SU-DHL-6 (cell line): ENCODE measurements at regions not wholly inside any gene's neighbourhood (a gene's known extent, or its start where the extent isn't known, plus 50 kb on each side); places are given as distances from the start of the nearest gene placed in this dataset.

Experiments used
- H2AFZ ChIP-seq: fragments of 200-600 bp; sonication (generic); 2 replicates; pipeline ENCODE4 v1.6.1; 2014; ENCODE audit warnings: low read depth, mild to moderate bottlenecking, moderate library complexity, mixed read lengths, antibody characterized with exemption, low read length; ENCODE audit not compliant: severe bottlenecking
- H3F3A ChIP-seq: fragments of 200-600 bp; shearing (Covaris generic); 2 replicates; pipeline ENCODE4 v1.6.0; 2016; ENCODE audit warnings: antibody characterized with exemption, mild to moderate bottlenecking; ENCODE audit not compliant: insufficient read depth
- H3K27ac ChIP-seq: fragments of 200-600 bp; sonication (generic); 2 replicates; pipeline ENCODE4 v1.5.1; 2016; ENCODE audit warnings: low read depth, mild to moderate bottlenecking, low read length, moderate library complexity, mixed read lengths
- H3K27me3 ChIP-seq: fragments of 200-600 bp; sonication (generic), shearing (Covaris generic); 2 replicates; pipeline ENCODE4 v1.6.0; 2014; ENCODE audit warnings: mild to moderate bottlenecking, low read length
- H3K36me3 ChIP-seq: fragments of 200-600 bp; sonication (generic); 2 replicates; pipeline ENCODE4 v1.6.1; 2014; ENCODE audit warnings: mild to moderate bottlenecking, low read length, mixed read lengths
- H3K4me2 ChIP-seq: fragments of 300-600, 200-600 bp; shearing (Covaris generic), sonication (generic); 2 replicates; pipeline ENCODE4 v1.6.0; 2014; ENCODE audit warnings: low read length, low read depth, mild to moderate bottlenecking; ENCODE audit not compliant: poor library complexity, severe bottlenecking
- H3K4me3 ChIP-seq: fragments of 200-600 bp; sonication (generic); 2 replicates; pipeline ENCODE4 v1.5.1; 2014; ENCODE audit warnings: antibody characterized with exemption, low read length, mild to moderate bottlenecking, mixed read lengths; ENCODE audit not compliant: insufficient read depth, poor library complexity, severe bottlenecking
- H3K79me2 ChIP-seq: fragments of 200-600 bp; sonication (generic); 2 replicates; pipeline ENCODE4 v1.6.1; 2014; ENCODE audit warnings: mild to moderate bottlenecking, low read length, moderate library complexity; ENCODE audit not compliant: insufficient read depth
- H3K9ac ChIP-seq: fragments of 200-600 bp; sonication (generic); 2 replicates; pipeline ENCODE4 v1.7.0; 2014; ENCODE audit warnings: mild to moderate bottlenecking, low read length
- H3K9me2 ChIP-seq: fragments of 200-600 bp; sonication (generic); replicated peaks from 2 replicates; pipeline ENCODE4 v1.6.1; 2014; ENCODE audit warnings: low read length; ENCODE audit not compliant: insufficient read depth
- H3K9me3 ChIP-seq: fragments of 200-600 bp; sonication (generic); 2 replicates; pipeline ENCODE4 v1.6.1; 2014; ENCODE audit warnings: low read length, mixed read lengths; ENCODE audit not compliant: insufficient read depth
- H4K20me1 ChIP-seq: fragments of 200-600 bp; sonication (generic); 2 replicates; pipeline ENCODE4 v1.6.1; 2014; ENCODE audit warnings: low read depth, mild to moderate bottlenecking, antibody characterized with exemption, low read length, moderate library complexity, mixed read lengths
- CTCF ChIP-seq: fragments of 200-600 bp; sonication (generic); IDR thresholded peaks from one replicate; pipeline ENCODE4 v1.5.1; 2017; ENCODE audit warnings: antibody characterized with exemption, mild to moderate bottlenecking, low read length, moderate library complexity; ENCODE audit not compliant: insufficient read depth, poor library complexity, severe bottlenecking
- EZH2phosphoT487 ChIP-seq: fragments of 200-600 bp; sonication (generic), shearing (Covaris generic); conservative IDR thresholded peaks from 2 replicates; pipeline ENCODE4 v1.6.1; 2018; ENCODE audit warnings: mild to moderate bottlenecking, antibody characterized with exemption, low read length, moderate library complexity, mixed read lengths

- Histone ChIP-seq H3K79me2 (no peaks in the 10 kb centered on the region), H3F3A (no peaks in the 10 kb centered on the region), H3K27me3 (no peaks in the 10 kb centered on the region), H3K4me2 (no peak overlapping the region), H4K20me1 (no peaks in the 10 kb centered on the region), H3K4me3 (no peak overlapping the region), H3K27ac (no peak overlapping the region), H3K9me2 (0 out of 2 replicates have a peak, but pooled peaks cover 4% of the 10 kb centered on the region), H3K9me3 (no peaks in the 10 kb centered on the region), H2AFZ (no peak overlapping the region), H3K9ac (no peak overlapping the region), H3K36me3 (no peaks in the 10 kb centered on the region)
- TF ChIP-seq CTCF (no peak), EZH2phosphoT487 (no peak)
Measured at GRCh38 chr9:25225938-25226760, 452.1 kb downstream of the TUSC1 start.

- Histone ChIP-seq H3K36me3 (no peaks in the 10 kb centered on the region), H3K27me3 (no peaks in the 10 kb centered on the region), H3K79me2 (no peaks in the 10 kb centered on the region), H3K4me3 (no peak overlapping the region), H3F3A (no peaks in the 10 kb centered on the region), H3K9me3 (no peaks in the 10 kb centered on the region), H3K27ac (no peak overlapping the region), H3K4me2 (no peak overlapping the region), H4K20me1 (no peaks in the 10 kb centered on the region), H3K9me2 (0 out of 2 replicates have a peak, but pooled peaks cover 4% of the 10 kb centered on the region), H3K9ac (no peak overlapping the region), H2AFZ (no peak overlapping the region)
- TF ChIP-seq CTCF, result no peak
- no peak for TF ChIP-seq EZH2phosphoT487
Measured at GRCh38 chr9:25224996-25225395, 453.2 kb downstream of the TUSC1 start.

GRCh38 chr9:25224309-25224708 lies 453.9 kb downstream of the TUSC1 start:
- Histone ChIP-seq H4K20me1 (no peaks in the 10 kb centered on the region), H3K9ac (no peak overlapping the region), H3K9me3 (no peaks in the 10 kb centered on the region), H3K9me2 (0 out of 2 replicates have a peak, but pooled peaks cover 4% of the 10 kb centered on the region), H3F3A (no peaks in the 10 kb centered on the region), H3K27ac (no peak overlapping the region), H3K36me3 (no peaks in the 10 kb centered on the region), H3K4me3 (no peak overlapping the region), H3K27me3 (no peaks in the 10 kb centered on the region), H3K4me2 (no peak overlapping the region), H2AFZ (no peak overlapping the region), H3K79me2 (no peaks in the 10 kb centered on the region)
- TF ChIP-seq CTCF (no peak), EZH2phosphoT487 (no peak)
